ENCODE measurements at regions not wholly inside any gene's neighbourhood (a gene's known extent, or its start where the extent isn't known, plus 50 kb on each side); places are given as distances from the start of the nearest gene placed in this dataset.

DNA sequence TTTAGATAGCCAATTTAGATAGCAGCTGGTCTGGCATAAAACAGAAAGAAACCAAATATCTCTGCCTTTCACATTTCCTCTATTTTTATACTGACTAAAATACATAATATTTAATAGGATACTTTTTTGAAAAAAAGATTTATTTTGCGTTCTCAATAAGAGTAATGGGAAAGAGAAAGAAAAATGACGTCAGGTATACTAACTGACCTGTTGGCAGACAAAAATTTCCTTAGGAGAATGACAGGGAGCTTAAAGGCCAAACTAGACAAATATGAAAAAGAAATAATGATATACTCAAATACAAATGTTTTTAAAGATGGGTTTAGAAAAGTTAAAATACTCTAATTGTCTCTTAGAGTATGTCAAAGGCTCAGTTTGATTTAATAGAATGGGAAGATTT lies 309.4 kb upstream of the ADGRL3 start:
- no peaks in the 10 kb centered on the region for H3K9me3 ChIP-seq
- no peak overlapping the region for H3K4me3 ChIP-seq
- TF ChIP-seq CTCF (IDR thresholded peaks at IDR 0.05): no peak
- no peak for TF ChIP-seq POLR2AphosphoS5 (IDR thresholded peaks at IDR 0.05)
- no peak for TF ChIP-seq EP300 (IDR thresholded peaks at IDR 0.05)
- TF ChIP-seq POLR2A (IDR thresholded peaks at IDR 0.05; ENCODE audit: low read depth): no peak
- H3K4me1 ChIP-seq: no peaks in the 10 kb centered on the region
- no peak overlapping the region for H3K27ac ChIP-seq (replicated peaks in 1 of 4)
- no peaks in the 10 kb centered on the region for H3K27me3 ChIP-seq
- DNase-seq (ENCODE audit: extremely low spot score): no peak
- 72% methylated on average over 2 of the region's 2 CpGs for WGBS
- intact Hi-C loops (cut with DNase I): no loop called here
- H3K36me3 ChIP-seq: no peaks in the 10 kb centered on the region

- TF ChIP-seq EP300 (IDR thresholded peaks at IDR 0.05): no peak
- intact Hi-C loops (cut with DNase I): no loop called here
- DNase-seq (ENCODE audit: extremely low spot score): no peak
- no peaks in the 10 kb centered on the region for H3K4me1 ChIP-seq
- no peak overlapping the region for H3K4me3 ChIP-seq
- H3K27me3 ChIP-seq: no peaks in the 10 kb centered on the region
- no peaks in the 10 kb centered on the region for H3K9me3 ChIP-seq
- no peaks in the 10 kb centered on the region for H3K36me3 ChIP-seq
- H3K27ac ChIP-seq (replicated peaks in 1 of 4): no peak overlapping the region
These were observed 308.2 kb upstream of the ADGRL3 start for GRCh38 chr4:60891947-60892346.

GRCh38 chr4:60897415-60897814 lies 302.7 kb upstream of the ADGRL3 start:
- TF ChIP-seq POLR2A (IDR thresholded peaks at IDR 0.05; ENCODE audit: low read depth) (no peak), CTCF (IDR thresholded peaks at IDR 0.05) (no peak)
- intact Hi-C loops (cut with DNase I): no loop called here
- no peak overlapping the region for H3K4me3 ChIP-seq
- DNase-seq (ENCODE audit: extremely low spot score): no peak
- peaks cover 0 to 4% (median 0%) of the 10 kb centered on the region in 4 donors for H3K4me1 ChIP-seq
- H3K27ac ChIP-seq (replicated peaks in 1 of 4): no peak overlapping the region
- no peaks in the 10 kb centered on the region for H3K9me3 ChIP-seq
- H3K36me3 ChIP-seq: no peaks in the 10 kb centered on the region
- no peaks in the 10 kb centered on the region for H3K27me3 ChIP-seq
- 7% methylated on average over 3 of the region's 3 CpGs for WGBS

- TF ChIP-seq POLR2A (IDR thresholded peaks at IDR 0.05; ENCODE audit: low read depth): no peak
- no peak for TF ChIP-seq CTCF (IDR thresholded peaks at IDR 0.05)
- TF ChIP-seq EP300 (IDR thresholded peaks at IDR 0.05): no peak
- no peak for TF ChIP-seq POLR2AphosphoS5 (IDR thresholded peaks at IDR 0.05)
- H3K9me3 ChIP-seq: no peaks in the 10 kb centered on the region
- H3K4me3 ChIP-seq: no peak overlapping the region
- no peaks in the 10 kb centered on the region for H3K4me1 ChIP-seq
- H3K27me3 ChIP-seq: no peaks in the 10 kb centered on the region
- H3K36me3 ChIP-seq: no peaks in the 10 kb centered on the region
- no peak for DNase-seq (ENCODE audit: extremely low spot score)
- WGBS: 92% methylated on average over 4 of the region's 4 CpGs
- no peak overlapping the region for H3K27ac ChIP-seq (replicated peaks in 1 of 4)
- intact Hi-C loops (cut with DNase I): no loop called here
These were observed 295.0 kb upstream of the ADGRL3 start for GRCh38 chr4:60905162-60905561.

DNA sequence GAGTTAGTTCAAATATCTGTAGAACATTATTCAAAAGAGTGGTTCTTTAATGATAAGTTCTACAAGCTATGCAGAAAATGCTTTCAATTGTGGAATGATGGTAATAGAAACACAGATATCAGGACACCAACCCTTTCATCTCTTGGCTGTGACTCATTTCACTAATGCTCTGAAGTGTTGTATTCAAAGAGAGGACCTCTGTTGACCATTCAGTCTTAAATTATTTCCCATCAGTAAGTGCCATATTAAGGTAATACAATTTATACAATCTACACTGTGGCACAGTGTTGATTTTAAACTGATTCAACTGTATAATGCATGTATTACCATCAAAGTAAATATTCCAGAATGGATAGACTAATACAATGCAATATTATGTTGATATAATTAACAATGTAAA lies 289.0 kb upstream of the ADGRL3 start:
- no peak for DNase-seq (ENCODE audit: extremely low spot score)
- no peaks in the 10 kb centered on the region for H3K27me3 ChIP-seq
- intact Hi-C loops (cut with DNase I): no loop called here
- H3K4me3 ChIP-seq: no peak overlapping the region
- H3K27ac ChIP-seq (replicated peaks in 1 of 4): no peak overlapping the region
- no peaks in the 10 kb centered on the region for H3K9me3 ChIP-seq
- H3K4me1 ChIP-seq: no peaks in the 10 kb centered on the region
- no peaks in the 10 kb centered on the region for H3K36me3 ChIP-seq
- no peak for TF ChIP-seq CTCF (IDR thresholded peaks at IDR 0.05)
- TF ChIP-seq POLR2A (IDR thresholded peaks at IDR 0.05; ENCODE audit: low read depth): no peak
- no peak for TF ChIP-seq POLR2AphosphoS5 (IDR thresholded peaks at IDR 0.05)
- no peak for TF ChIP-seq EP300 (IDR thresholded peaks at IDR 0.05)
